ENCODE measurements at regions not wholly inside any gene's neighbourhood (a gene's known extent, or its start where the extent isn't known, plus 50 kb on each side); places are given as distances from the start of the nearest gene placed in this dataset.

- no peak for DNase-seq (ENCODE audit: low spot score)
Observed at GRCh38 chr1:199101139-199101538, 462.3 kb downstream of the PTPRC start.

- no peak for DNase-seq (ENCODE audit: low spot score)
Observed at GRCh38 chr1:199101635-199102034, 462.8 kb downstream of the PTPRC start.

GRCh38 chr1:199102239-199102638, 463.4 kb downstream of the PTPRC start:
- DNase-seq (ENCODE audit: low spot score): no peak

- no peak for DNase-seq (ENCODE audit: low spot score)
Observed at GRCh38 chr1:199109160-199109559, 470.3 kb downstream of the PTPRC start.

GRCh38 chr1:199112365-199112764, 473.5 kb downstream of the PTPRC start:
- no peak for DNase-seq (ENCODE audit: low spot score)

DNA sequence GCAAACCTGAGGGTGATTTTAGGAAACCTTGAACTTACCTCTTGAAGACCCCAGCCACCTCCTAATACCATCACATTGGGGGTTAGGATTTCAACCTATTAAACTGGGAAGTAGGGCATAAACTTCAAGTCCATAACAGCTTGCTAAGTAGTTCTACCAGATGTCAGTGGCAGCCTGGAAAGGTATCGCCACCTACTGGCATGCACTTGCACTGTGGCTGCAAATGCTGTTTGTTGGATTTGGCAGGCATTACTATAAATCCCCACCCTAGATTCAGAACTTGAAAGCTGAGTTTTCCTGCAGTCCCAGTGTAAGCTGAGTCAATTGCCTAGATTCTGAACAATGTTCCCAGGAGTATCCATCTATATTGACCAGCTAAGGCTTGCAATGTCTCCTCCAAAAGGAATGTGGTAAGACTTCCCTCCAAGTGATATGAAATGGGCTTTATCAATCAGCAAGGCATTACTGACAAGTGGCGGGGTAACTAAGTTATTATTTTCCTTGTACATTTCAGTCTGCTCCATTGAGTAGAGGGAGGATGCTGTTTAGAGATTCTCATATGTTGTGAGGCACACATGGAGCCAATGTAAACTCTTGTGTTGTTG, 474.5 kb downstream of the PTPRC start:
- peak; percentile 76 for DNase-seq (ENCODE audit: low spot score)

DNA sequence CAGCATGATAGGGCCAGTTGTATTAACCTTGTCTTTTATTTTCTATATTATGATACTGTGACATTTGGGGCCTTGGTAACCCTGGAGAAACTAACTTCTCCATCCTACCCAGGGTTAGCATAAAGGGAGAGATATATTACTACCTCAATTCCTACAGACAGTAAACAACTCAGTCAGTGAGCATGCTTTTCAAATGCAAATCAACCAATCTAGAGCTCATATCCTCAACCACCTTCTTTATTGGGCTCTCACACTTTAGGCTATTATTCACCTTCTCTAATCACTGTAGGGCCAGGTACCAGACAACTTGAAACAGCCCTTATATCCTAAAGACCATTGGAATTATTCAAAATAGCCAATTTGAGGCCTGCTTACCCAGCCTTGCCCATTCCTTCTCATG, 477.6 kb downstream of the PTPRC start:
- DNase-seq (ENCODE audit: low spot score): no peak

DNA sequence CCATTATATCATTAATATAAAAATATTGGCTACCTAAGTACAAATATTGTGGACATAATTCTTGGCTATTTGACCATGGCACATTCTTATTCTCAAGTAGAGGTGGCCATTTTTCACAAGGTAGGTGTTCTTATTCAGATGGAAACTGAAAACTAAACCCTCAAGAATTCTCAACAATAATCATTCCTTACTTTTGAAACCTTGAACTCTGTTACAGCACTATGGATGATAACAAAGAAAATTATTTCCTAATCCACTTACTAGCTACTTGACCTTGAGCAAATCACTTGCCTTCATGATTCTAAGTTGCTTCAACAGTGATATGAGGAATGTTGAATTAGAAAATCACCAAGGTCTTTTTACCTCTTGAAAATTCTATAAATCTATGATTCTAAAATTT, 482.2 kb downstream of the PTPRC start:
- DNase-seq (ENCODE audit: low spot score): no peak

GRCh38 chr1:199122085-199122484, 483.2 kb downstream of the PTPRC start:
- DNase-seq (ENCODE audit: low spot score): no peak

- no peak for DNase-seq (ENCODE audit: low spot score)
Observed at GRCh38 chr1:199122532-199123311, 483.9 kb downstream of the PTPRC start.

DNA sequence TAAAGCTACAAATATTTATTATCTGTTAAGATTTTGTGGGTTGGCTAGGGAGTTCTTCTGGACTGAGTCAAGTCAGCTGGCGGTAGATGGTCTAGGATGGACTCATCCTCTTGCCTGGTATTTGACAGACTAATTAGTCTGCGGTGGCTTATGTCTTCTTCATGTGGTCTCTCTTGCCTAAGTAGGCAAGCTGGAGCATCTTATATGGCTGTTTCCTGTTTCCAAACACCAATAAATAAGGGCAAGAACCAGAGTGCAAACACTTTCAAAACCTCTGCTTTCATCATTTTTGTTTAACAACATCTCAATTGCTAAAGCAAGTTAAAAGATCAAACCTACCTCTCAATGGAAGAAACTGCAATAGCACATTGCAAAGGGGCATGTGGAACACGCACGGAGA, 484.8 kb downstream of the PTPRC start:
- DNase-seq (ENCODE audit: low spot score): no peak

DNA sequence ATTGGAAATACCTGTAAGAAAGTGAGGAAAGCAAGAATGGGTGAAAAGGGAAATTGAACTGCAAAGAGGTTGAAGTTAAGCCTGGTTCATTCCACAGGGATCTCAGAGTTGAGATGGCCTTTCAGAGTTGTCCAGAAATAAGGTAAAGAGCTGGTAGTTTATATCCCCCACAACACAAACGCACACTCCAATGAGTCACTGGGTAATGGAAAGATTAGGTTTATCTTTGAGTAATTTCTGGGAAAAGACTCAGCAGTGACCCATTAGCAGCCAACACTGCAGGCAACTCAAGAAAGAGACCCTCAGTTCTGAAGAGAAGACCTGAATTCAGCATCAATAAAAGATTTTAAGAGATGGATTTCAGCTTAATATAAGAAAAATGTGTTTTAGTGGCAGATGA, 485.5 kb downstream of the PTPRC start:
- no peak for DNase-seq (ENCODE audit: low spot score)

GRCh38 chr1:199129247-199129646, 490.4 kb downstream of the PTPRC start:
- no peak for DNase-seq (ENCODE audit: low spot score)

GRCh38 chr1:199132006-199132405, 493.2 kb downstream of the PTPRC start:
- DNase-seq (ENCODE audit: low spot score): no peak

- no peak for DNase-seq (ENCODE audit: low spot score)
Observed at GRCh38 chr1:199135901-199136300, 497.1 kb downstream of the PTPRC start.

DNA sequence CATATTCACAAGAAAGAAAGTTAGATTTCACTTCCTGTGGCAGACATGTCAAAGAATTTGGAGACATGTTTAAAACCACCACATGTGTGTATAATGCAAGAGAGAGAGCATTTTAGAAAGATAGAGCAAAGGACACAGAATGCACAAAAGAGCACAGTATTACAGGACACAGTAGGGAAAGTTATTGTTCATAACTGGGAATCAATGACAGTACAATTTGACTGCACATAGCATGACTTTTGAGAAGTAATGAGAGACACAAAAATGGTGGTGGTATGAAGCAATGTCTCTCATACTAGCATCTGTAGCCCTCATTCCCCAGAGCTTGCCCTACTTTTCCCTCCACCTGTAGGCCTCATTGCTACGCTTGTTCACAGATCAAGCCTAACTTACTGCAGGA, 499.2 kb downstream of the PTPRC start:
- no peak for DNase-seq (ENCODE audit: low spot score)

- DNase-seq (ENCODE audit: low spot score): no peak
Observed at GRCh38 chr1:199149591-199149990, 510.8 kb downstream of the PTPRC start.

DNA sequence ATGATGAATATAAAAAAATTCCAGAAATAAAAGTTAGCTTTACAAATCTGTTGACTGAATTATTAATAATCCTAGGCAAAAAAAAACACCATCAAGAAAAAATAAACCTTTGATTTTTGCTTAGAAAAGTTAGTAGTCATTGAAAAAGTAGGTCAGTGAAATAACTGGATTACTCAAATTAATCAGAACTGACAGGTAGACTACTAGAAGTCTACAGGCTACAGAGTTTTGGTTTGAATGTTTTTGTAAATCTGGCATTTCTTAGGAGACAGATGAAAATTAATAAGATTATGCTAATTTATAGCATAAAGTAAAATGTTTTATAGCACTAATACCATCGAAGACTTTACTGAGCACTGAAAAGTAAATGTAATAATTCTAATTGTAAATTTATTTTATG, 511.9 kb downstream of the PTPRC start:
- no peak for DNase-seq (ENCODE audit: low spot score)

DNA sequence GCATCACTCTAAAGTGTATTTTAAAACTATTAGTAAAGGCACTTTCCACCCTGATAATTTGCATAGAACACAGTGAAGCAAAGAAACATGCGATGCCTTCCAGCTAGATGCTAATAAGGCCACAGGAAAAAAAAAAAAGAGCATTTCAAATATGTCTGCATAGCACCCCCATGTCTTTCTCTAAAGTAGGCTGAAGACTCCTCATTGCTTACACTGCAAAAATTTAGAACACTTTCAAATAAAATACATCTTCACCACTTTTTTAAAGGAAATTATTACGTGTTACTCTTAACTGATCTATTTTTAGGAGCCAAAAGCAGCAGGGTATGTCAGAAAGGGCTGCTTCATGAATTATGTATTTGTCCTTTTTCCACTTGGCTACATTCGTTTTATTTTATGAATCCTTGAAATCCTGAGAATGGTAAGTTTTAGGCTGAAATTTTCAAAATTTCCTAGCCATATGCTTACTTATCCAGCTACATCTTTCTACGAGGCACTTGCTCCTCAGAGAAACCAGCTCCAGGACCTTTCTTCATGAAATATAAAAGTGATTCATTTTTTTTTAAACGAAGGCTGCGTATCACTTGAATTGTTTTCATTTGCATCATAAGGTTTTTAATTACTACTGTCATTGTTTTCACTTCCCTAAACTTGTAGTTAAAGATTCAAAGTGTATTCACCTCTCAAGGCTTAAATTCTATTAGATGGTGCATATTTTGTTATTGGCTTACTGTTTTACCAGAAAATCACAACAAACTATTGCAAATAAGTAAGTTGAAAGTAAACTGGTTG, 513.0 kb downstream of the PTPRC start:
- no peak for DNase-seq (ENCODE audit: low spot score)

DNA sequence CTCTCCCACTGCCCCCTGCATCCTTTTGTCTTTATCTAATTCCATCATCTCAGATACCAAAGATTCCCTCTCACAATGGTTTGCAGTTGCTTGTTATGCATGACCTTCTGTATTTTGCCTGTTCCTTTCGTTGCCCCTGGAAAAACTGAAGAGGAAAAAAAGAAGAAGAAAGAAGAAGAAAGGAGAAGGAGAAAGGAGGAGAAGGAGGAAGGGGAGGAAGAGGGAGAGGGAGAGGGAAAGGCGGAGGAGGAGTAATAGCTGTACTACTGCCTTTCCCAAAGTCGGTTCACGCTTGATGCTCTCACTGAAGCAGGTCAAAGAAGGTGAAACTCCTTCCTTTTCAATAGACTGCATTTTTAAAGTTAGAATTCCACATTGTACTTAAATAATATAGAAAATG, 513.8 kb downstream of the PTPRC start:
- DNase-seq (ENCODE audit: low spot score): no peak

DNA sequence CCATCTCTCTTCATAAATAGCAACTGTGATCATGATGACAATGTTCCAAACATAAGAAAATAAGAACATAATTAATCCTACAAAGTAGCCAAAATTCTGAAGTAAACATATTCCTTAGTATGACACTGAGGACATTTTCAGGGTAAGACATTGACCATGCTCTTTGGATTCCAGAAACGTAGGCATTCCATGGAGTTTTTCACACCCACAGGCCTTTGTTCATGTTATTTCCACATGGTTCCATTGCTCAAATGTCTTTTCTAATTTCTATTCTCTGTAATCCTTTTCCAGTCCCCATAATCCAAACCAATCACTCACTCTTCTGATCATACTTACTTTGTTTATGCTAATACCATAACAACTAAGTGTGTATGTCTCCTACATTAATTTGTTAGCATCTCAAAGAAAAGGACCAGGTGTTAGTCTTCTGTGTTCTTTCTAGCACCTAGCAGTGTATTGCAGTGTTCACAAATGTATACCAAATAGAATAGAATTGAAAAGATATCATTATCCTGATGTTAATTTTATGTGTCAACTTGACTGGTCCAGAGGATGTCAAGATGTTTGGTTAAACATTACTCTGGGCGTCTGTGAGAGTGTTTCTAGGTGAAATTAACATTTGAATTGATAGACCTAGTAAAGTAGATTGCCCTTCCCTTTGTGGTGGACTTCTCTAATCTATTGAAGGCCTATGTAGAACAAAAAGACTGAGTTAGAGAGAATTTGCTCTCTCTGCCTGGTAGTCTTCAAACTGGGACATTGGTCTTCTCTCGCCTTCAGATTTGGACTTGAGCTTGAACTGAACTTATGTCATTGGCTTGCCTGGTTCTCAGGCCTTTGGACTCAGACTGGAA, 516.6 kb downstream of the PTPRC start:
- no peak for DNase-seq (ENCODE audit: low spot score)

DNA sequence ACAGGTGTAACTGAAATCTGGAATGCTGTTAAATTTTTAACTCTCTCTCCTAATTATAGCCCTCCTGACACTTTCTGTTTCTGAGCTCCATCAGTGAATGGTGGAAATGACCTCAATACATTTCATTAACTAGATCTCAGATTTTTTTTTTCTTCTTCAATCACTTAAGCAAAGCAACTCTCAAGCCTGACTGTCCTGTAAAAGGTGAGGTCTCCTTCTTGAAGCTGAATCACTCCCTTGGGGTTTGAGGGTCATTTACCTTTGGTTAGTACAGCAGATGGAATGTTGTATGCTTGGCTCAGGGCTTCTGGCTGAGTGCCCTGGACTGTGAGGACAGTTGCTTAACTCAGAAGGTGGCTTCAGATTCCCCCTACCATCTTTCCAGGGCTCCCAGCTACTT, 518.7 kb downstream of the PTPRC start:
- DNase-seq (ENCODE audit: low spot score): no peak

Data from HT-29 (cell line).